ENCODE measurements at regions not wholly inside any gene's neighbourhood (a gene's known extent, or its start where the extent isn't known, plus 50 kb on each side); places are given as distances from the start of the nearest gene placed in this dataset.

GRCh38 chr9:89821081-89821480 is 216.3 kb downstream of the GADD45G start:
- H3K4me1 Mint-ChIP-seq (ENCODE audit: unreplicated experiment), result peaks cover 25% of the 10 kb centered on the region
- no peak overlapping the region for H3K4me3 Mint-ChIP-seq (ENCODE audit: unreplicated experiment)
- DNase-seq (ENCODE audit: low spot score), result no peak

DNA sequence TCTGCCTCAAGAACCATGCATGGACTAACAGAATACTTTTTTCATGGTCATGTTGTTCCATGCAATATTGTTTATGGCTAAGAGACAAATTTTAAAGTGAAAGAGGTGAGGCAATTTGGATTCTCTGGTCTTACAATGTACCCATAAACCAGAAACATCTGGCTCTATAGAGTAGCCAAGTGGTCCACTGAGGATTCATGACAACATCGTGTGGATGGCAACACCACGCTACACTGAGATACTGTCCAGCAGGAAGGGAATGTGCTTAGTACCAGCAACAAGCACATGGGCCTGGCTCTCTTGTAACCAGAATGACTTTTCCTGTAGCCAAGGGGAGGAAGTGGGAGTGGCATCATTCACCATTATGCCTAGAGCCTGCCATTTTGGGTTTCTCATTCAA is 218.2 kb downstream of the GADD45G start:
- TF ChIP-seq, protein P1, sequence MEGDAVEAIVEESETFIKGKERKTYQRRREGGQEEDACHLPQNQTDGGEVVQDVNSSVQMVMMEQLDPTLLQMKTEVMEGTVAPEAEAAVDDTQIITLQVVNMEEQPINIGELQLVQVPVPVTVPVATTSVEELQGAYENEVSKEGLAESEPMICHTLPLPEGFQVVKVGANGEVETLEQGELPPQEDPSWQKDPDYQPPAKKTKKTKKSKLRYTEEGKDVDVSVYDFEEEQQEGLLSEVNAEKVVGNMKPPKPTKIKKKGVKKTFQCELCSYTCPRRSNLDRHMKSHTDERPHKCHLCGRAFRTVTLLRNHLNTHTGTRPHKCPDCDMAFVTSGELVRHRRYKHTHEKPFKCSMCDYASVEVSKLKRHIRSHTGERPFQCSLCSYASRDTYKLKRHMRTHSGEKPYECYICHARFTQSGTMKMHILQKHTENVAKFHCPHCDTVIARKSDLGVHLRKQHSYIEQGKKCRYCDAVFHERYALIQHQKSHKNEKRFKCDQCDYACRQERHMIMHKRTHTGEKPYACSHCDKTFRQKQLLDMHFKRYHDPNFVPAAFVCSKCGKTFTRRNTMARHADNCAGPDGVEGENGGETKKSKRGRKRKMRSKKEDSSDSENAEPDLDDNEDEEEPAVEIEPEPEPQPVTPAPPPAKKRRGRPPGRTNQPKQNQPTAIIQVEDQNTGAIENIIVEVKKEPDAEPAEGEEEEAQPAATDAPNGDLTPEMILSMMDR (IDR thresholded peaks at IDR 0.05; ENCODE audit: unreplicated experiment), result no peak
- Mint-ChIP-seq H3K9me3 (ENCODE audit: unreplicated experiment) (no peaks in the 10 kb centered on the region), H3K4me1 (ENCODE audit: unreplicated experiment) (peaks cover 13% of the 10 kb centered on the region), H3K27me3 (ENCODE audit: unreplicated experiment) (peaks cover 1% of the 10 kb centered on the region), H3K27ac (ENCODE audit: unreplicated experiment) (no peak overlapping the region), H3K36me3 (ENCODE audit: low read depth, unreplicated experiment) (no peaks in the 10 kb centered on the region), H3K4me3 (ENCODE audit: unreplicated experiment) (no peak overlapping the region)
- no peak for DNase-seq (ENCODE audit: low spot score)

More at GRCh38 chr9:89821081-89821480, 216.3 kb downstream of the GADD45G start:
- Mint-ChIP-seq H3K27me3 (ENCODE audit: unreplicated experiment) (peaks cover 9% of the 10 kb centered on the region), H3K36me3 (ENCODE audit: low read depth, unreplicated experiment) (no peaks in the 10 kb centered on the region), H3K27ac (ENCODE audit: unreplicated experiment) (no peak overlapping the region), H3K9me3 (ENCODE audit: unreplicated experiment) (no peaks in the 10 kb centered on the region)
- TF ChIP-seq, protein P1 (IDR thresholded peaks at IDR 0.05; ENCODE audit: unreplicated experiment), result no peak

- no peak overlapping the region for H3K27ac Mint-ChIP-seq (ENCODE audit: unreplicated experiment)
- H3K4me3 Mint-ChIP-seq (ENCODE audit: unreplicated experiment), result no peak overlapping the region
- no peaks in the 10 kb centered on the region for H3K9me3 Mint-ChIP-seq (ENCODE audit: unreplicated experiment)
- no peaks in the 10 kb centered on the region for H3K36me3 Mint-ChIP-seq (ENCODE audit: low read depth, unreplicated experiment)
- H3K27me3 Mint-ChIP-seq (ENCODE audit: unreplicated experiment), result peaks cover 2% of the 10 kb centered on the region
- no peak for DNase-seq (ENCODE audit: low spot score)
- peaks cover 10% of the 10 kb centered on the region for H3K4me1 Mint-ChIP-seq (ENCODE audit: unreplicated experiment)
- TF ChIP-seq, protein P1 (IDR thresholded peaks at IDR 0.05; ENCODE audit: unreplicated experiment), result no peak
These were observed 220.9 kb downstream of the GADD45G start for GRCh38 chr9:89825669-89826068.

GRCh38 chr9:89826186-89826585 is 221.4 kb downstream of the GADD45G start:
- DNase-seq (ENCODE audit: low spot score), result no peak
- no peaks in the 10 kb centered on the region for H3K9me3 Mint-ChIP-seq (ENCODE audit: unreplicated experiment)
- H3K4me3 Mint-ChIP-seq (ENCODE audit: unreplicated experiment), result no peak overlapping the region
- H3K4me1 Mint-ChIP-seq (ENCODE audit: unreplicated experiment), result peaks cover 6% of the 10 kb centered on the region
- H3K36me3 Mint-ChIP-seq (ENCODE audit: low read depth, unreplicated experiment), result no peaks in the 10 kb centered on the region
- TF ChIP-seq, protein P1 (IDR thresholded peaks at IDR 0.05; ENCODE audit: unreplicated experiment), result no peak
- H3K27me3 Mint-ChIP-seq (ENCODE audit: unreplicated experiment), result peaks cover 2% of the 10 kb centered on the region
- no peak overlapping the region for H3K27ac Mint-ChIP-seq (ENCODE audit: unreplicated experiment)

- peaks cover 15% of the 10 kb centered on the region for H3K4me1 Mint-ChIP-seq (ENCODE audit: unreplicated experiment)
- H3K27me3 Mint-ChIP-seq (ENCODE audit: unreplicated experiment), result peaks cover 4% of the 10 kb centered on the region
- H3K4me3 Mint-ChIP-seq (ENCODE audit: unreplicated experiment), result no peak overlapping the region
- no peak overlapping the region for H3K27ac Mint-ChIP-seq (ENCODE audit: unreplicated experiment)
- no peaks in the 10 kb centered on the region for H3K36me3 Mint-ChIP-seq (ENCODE audit: low read depth, unreplicated experiment)
- no peak for DNase-seq (ENCODE audit: low spot score)
- H3K9me3 Mint-ChIP-seq (ENCODE audit: unreplicated experiment), result no peaks in the 10 kb centered on the region
- TF ChIP-seq, protein P1 (IDR thresholded peaks at IDR 0.05; ENCODE audit: unreplicated experiment), result no peak
These were observed 224.5 kb downstream of the GADD45G start for GRCh38 chr9:89829346-89829745.

Measured in endothelial cell (in vitro differentiated cells).